AG04450 (cell line): ENCODE measurements at regions not wholly inside any gene's neighbourhood (a gene's known extent, or its start where the extent isn't known, plus 50 kb on each side); places are given as distances from the start of the nearest gene placed in this dataset.

ENCODE experiments used
- CTCF ChIA-PET: fragments of 300-600, 350-600 bp; formaldehyde crosslinking; extraction: SDS; loops from one replicate; lab custom pipeline; 2022; ENCODE audit warnings: antibody characterized with exemption, inconsistent platforms; lab: Charles Lee
- POLR2A ChIA-PET: fragments of 350-600 bp; formaldehyde crosslinking; extraction: SDS; loops from one replicate; lab custom pipeline; 2021; ENCODE audit warnings: antibody characterized with exemption, inconsistent platforms; lab: Yijun Ruan, JAX
- DNase-seq: peaks from one replicate; pipeline ENCODE4 v3.0.0-alpha.2; 2011; ENCODE audit warnings: low read depth, low spot score
- H3K27ac ChIP-seq: one replicate; pipeline ENCODE4 v1.5.1; 2012; ENCODE audit warnings: low read depth, low read length, control low read depth
- H3K27me3 ChIP-seq: one replicate; pipeline ENCODE4 v1.6.0; 2012; ENCODE audit warnings: low read length; ENCODE audit not compliant: control insufficient read depth, insufficient read depth
- H3K4me3 ChIP-seq: 2 replicates; pipeline ENCODE4 v1.5.1; 2011; ENCODE audit warnings: mild to moderate bottlenecking, low read depth, low read length, control low read depth
- H3K9me3 ChIP-seq: 2 replicates; pipeline ENCODE4 v1.5.1; 2012; ENCODE audit warnings: low read length; ENCODE audit not compliant: control insufficient read depth, insufficient read depth
- CTCF ChIP-seq: IDR thresholded peaks from 2 replicates; pipeline ENCODE4 v1.5.1; 2011; ENCODE audit warnings: low read depth, low read length, control low read depth, inconsistent platforms

GRCh38 chr1:29782846-29783507 is 546.7 kb downstream of the PTPRU start:
- ChIA-PET POLR2A (no interaction called here), CTCF (interaction anchor here (0.6 to 1.5 kb wide), 3 partner anchors 10 to 302 kb away, joined by 3 to 7 read pairs (median 4); no protein-coding TSS in a partner anchor)
- H3K27me3 ChIP-seq = no peaks in the 10 kb centered on the region
- no peaks in the 10 kb centered on the region for H3K9me3 ChIP-seq
- no peak overlapping the region for H3K4me3 ChIP-seq
- H3K27ac ChIP-seq = no peak overlapping the region
- TF ChIP-seq CTCF = no peak
- no peak for DNase-seq

GRCh38 chr1:29779146-29779545 is 542.8 kb downstream of the PTPRU start:
- Histone ChIP-seq H3K27ac (no peak overlapping the region), H3K27me3 (no peaks in the 10 kb centered on the region), H3K9me3 (no peaks in the 10 kb centered on the region), H3K4me3 (no peak overlapping the region)
- no peak for TF ChIP-seq CTCF
- no peak for DNase-seq
- CTCF ChIA-PET = no interaction called here
- POLR2A ChIA-PET = no interaction called here

- no peak for DNase-seq
- H3K27ac ChIP-seq = no peak overlapping the region
- H3K4me3 ChIP-seq = no peak overlapping the region
- POLR2A ChIA-PET = no interaction called here
- CTCF ChIA-PET = no interaction called here
- no peak for TF ChIP-seq CTCF
- H3K27me3 ChIP-seq = no peaks in the 10 kb centered on the region
- H3K9me3 ChIP-seq = no peaks in the 10 kb centered on the region
These were observed 541.2 kb downstream of the PTPRU start for GRCh38 chr1:29777522-29777921.

- TF ChIP-seq CTCF = no peak
- DNase-seq = no peak
- H3K27me3 ChIP-seq = no peaks in the 10 kb centered on the region
- POLR2A ChIA-PET = no interaction called here
- H3K27ac ChIP-seq = no peak overlapping the region
- H3K4me3 ChIP-seq = no peak overlapping the region
- H3K9me3 ChIP-seq = no peaks in the 10 kb centered on the region
- CTCF ChIA-PET = no interaction called here
These were observed 538.0 kb downstream of the PTPRU start for GRCh38 chr1:29774355-29774754.

GRCh38 chr1:29772584-29773100 is 536.3 kb downstream of the PTPRU start:
- Histone ChIP-seq H3K9me3 (no peaks in the 10 kb centered on the region), H3K27ac (no peak overlapping the region), H3K27me3 (peaks cover 2% of the 10 kb centered on the region), H3K4me3 (no peak overlapping the region)
- no peak for DNase-seq
- TF ChIP-seq CTCF = no peak
- CTCF ChIA-PET = interaction anchor here (0.5 to 1.3 kb wide), 2 partner anchors 21 to 608 kb away, joined by 5 to 7 read pairs; no protein-coding TSS in a partner anchor
- POLR2A ChIA-PET = no interaction called here
